SU-DHL-6 (cell line): ENCODE measurements at regions not wholly inside any gene's neighbourhood (a gene's known extent, or its start where the extent isn't known, plus 50 kb on each side); places are given as distances from the start of the nearest gene placed in this dataset.
"Not testable (repeated sequence)": the region's sequence is repeated elsewhere in the genome, so short reads cannot be mapped to it uniquely, and the experiment has no call there.

Experiments
- H2AFZ ChIP-seq: fragments of 200-600 bp; sonication (generic); 2 replicates; pipeline ENCODE4 v1.6.1; 2014; ENCODE audit warnings: low read depth, mild to moderate bottlenecking, moderate library complexity, mixed read lengths, antibody characterized with exemption, low read length; ENCODE audit not compliant: severe bottlenecking
- H3F3A ChIP-seq: fragments of 200-600 bp; shearing (Covaris generic); 2 replicates; pipeline ENCODE4 v1.6.0; 2016; ENCODE audit warnings: antibody characterized with exemption, mild to moderate bottlenecking; ENCODE audit not compliant: insufficient read depth
- H3K27ac ChIP-seq: fragments of 200-600 bp; sonication (generic); 2 replicates; pipeline ENCODE4 v1.5.1; 2016; ENCODE audit warnings: low read depth, mild to moderate bottlenecking, low read length, moderate library complexity, mixed read lengths
- H3K27me3 ChIP-seq: fragments of 200-600 bp; sonication (generic), shearing (Covaris generic); 2 replicates; pipeline ENCODE4 v1.6.0; 2014; ENCODE audit warnings: mild to moderate bottlenecking, low read length
- H3K36me3 ChIP-seq: fragments of 200-600 bp; sonication (generic); 2 replicates; pipeline ENCODE4 v1.6.1; 2014; ENCODE audit warnings: mild to moderate bottlenecking, low read length, mixed read lengths
- H3K4me2 ChIP-seq: fragments of 300-600, 200-600 bp; shearing (Covaris generic), sonication (generic); 2 replicates; pipeline ENCODE4 v1.6.0; 2014; ENCODE audit warnings: low read length, low read depth, mild to moderate bottlenecking; ENCODE audit not compliant: poor library complexity, severe bottlenecking
- H3K4me3 ChIP-seq: fragments of 200-600 bp; sonication (generic); 2 replicates; pipeline ENCODE4 v1.5.1; 2014; ENCODE audit warnings: antibody characterized with exemption, low read length, mild to moderate bottlenecking, mixed read lengths; ENCODE audit not compliant: insufficient read depth, poor library complexity, severe bottlenecking
- H3K79me2 ChIP-seq: fragments of 200-600 bp; sonication (generic); 2 replicates; pipeline ENCODE4 v1.6.1; 2014; ENCODE audit warnings: mild to moderate bottlenecking, low read length, moderate library complexity; ENCODE audit not compliant: insufficient read depth
- H3K9ac ChIP-seq: fragments of 200-600 bp; sonication (generic); 2 replicates; pipeline ENCODE4 v1.7.0; 2014; ENCODE audit warnings: mild to moderate bottlenecking, low read length
- H3K9me2 ChIP-seq: fragments of 200-600 bp; sonication (generic); replicated peaks from 2 replicates; pipeline ENCODE4 v1.6.1; 2014; ENCODE audit warnings: low read length; ENCODE audit not compliant: insufficient read depth
- H3K9me3 ChIP-seq: fragments of 200-600 bp; sonication (generic); 2 replicates; pipeline ENCODE4 v1.6.1; 2014; ENCODE audit warnings: low read length, mixed read lengths; ENCODE audit not compliant: insufficient read depth
- H4K20me1 ChIP-seq: fragments of 200-600 bp; sonication (generic); 2 replicates; pipeline ENCODE4 v1.6.1; 2014; ENCODE audit warnings: low read depth, mild to moderate bottlenecking, antibody characterized with exemption, low read length, moderate library complexity, mixed read lengths
- CTCF ChIP-seq: fragments of 200-600 bp; sonication (generic); IDR thresholded peaks from one replicate; pipeline ENCODE4 v1.5.1; 2017; ENCODE audit warnings: antibody characterized with exemption, mild to moderate bottlenecking, low read length, moderate library complexity; ENCODE audit not compliant: insufficient read depth, poor library complexity, severe bottlenecking
- EZH2phosphoT487 ChIP-seq: fragments of 200-600 bp; sonication (generic), shearing (Covaris generic); conservative IDR thresholded peaks from 2 replicates; pipeline ENCODE4 v1.6.1; 2018; ENCODE audit warnings: mild to moderate bottlenecking, antibody characterized with exemption, low read length, moderate library complexity, mixed read lengths

- no peak overlapping the region for H3K4me2 ChIP-seq
- no peaks in the 10 kb centered on the region for H3K9me2 ChIP-seq
- TF ChIP-seq CTCF (no peak), EZH2phosphoT487 (no peak)
- no peaks in the 10 kb centered on the region for H4K20me1 ChIP-seq
- no peaks in the 10 kb centered on the region for H3K36me3 ChIP-seq
- no peak overlapping the region for H3K27ac ChIP-seq
- no peaks in the 10 kb centered on the region for H3F3A ChIP-seq
- no peaks in the 10 kb centered on the region for H3K79me2 ChIP-seq
- H3K27me3 ChIP-seq, result no peaks in the 10 kb centered on the region
- H3K9me3 ChIP-seq, result no peaks in the 10 kb centered on the region
- H2AFZ ChIP-seq, result no peak overlapping the region
- no peak overlapping the region for H3K9ac ChIP-seq
- no peak overlapping the region for H3K4me3 ChIP-seq
Measured at GRCh38 chr3:26308454-26308853, 314.1 kb upstream of the LRRC3B start.

- not testable (repeated sequence) for H2AFZ ChIP-seq, H3F3A ChIP-seq, H3K9me2 ChIP-seq, H3K4me2 ChIP-seq, H3K79me2 ChIP-seq, H3K4me3 ChIP-seq, H3K27ac ChIP-seq, H3K36me3 ChIP-seq, H3K9me3 ChIP-seq, H3K9ac ChIP-seq, H4K20me1 ChIP-seq, H3K27me3 ChIP-seq
Measured at GRCh38 chr3:26309536-26309935, 313.0 kb upstream of the LRRC3B start.

- Histone ChIP-seq H2AFZ (no peak overlapping the region), H3K9me3 (no peaks in the 10 kb centered on the region), H3K4me2 (no peak overlapping the region), H3K9me2 (no peaks in the 10 kb centered on the region), H3F3A (no peaks in the 10 kb centered on the region), H3K36me3 (no peaks in the 10 kb centered on the region), H3K79me2 (no peaks in the 10 kb centered on the region), H3K4me3 (no peak overlapping the region), H3K27ac (no peak overlapping the region), H3K27me3 (no peaks in the 10 kb centered on the region), H3K9ac (no peak overlapping the region), H4K20me1 (no peaks in the 10 kb centered on the region)
- TF ChIP-seq EZH2phosphoT487 (no peak), CTCF (no peak)
Measured at GRCh38 chr3:26312816-26313215, 309.8 kb upstream of the LRRC3B start.

GRCh38 chr3:26316472-26316871, 306.1 kb upstream of the LRRC3B start:
- no peaks in the 10 kb centered on the region for H3K9me3 ChIP-seq
- H3K27me3 ChIP-seq, result no peaks in the 10 kb centered on the region
- no peak overlapping the region for H3K4me2 ChIP-seq
- H3K27ac ChIP-seq, result no peak overlapping the region
- no peaks in the 10 kb centered on the region for H3K36me3 ChIP-seq
- no peaks in the 10 kb centered on the region for H3F3A ChIP-seq
- no peak overlapping the region for H3K9ac ChIP-seq
- no peaks in the 10 kb centered on the region for H3K79me2 ChIP-seq
- no peak overlapping the region for H2AFZ ChIP-seq
- TF ChIP-seq EZH2phosphoT487 (no peak), CTCF (no peak)
- H4K20me1 ChIP-seq, result no peaks in the 10 kb centered on the region
- H3K9me2 ChIP-seq, result no peaks in the 10 kb centered on the region
- no peak overlapping the region for H3K4me3 ChIP-seq

- H4K20me1 ChIP-seq, H3K36me3 ChIP-seq, H3K27me3 ChIP-seq, H3K9ac ChIP-seq, H3K9me2 ChIP-seq, H3K9me3 ChIP-seq, H2AFZ ChIP-seq, H3K4me3 ChIP-seq, H3K4me2 ChIP-seq, H3K79me2 ChIP-seq, H3K27ac ChIP-seq, H3F3A ChIP-seq: not testable (repeated sequence)
Measured at GRCh38 chr3:26323741-26324140, 298.8 kb upstream of the LRRC3B start.
